PC-3 (cell line): ENCODE measurements at regions not wholly inside any gene's neighbourhood (a gene's known extent, or its start where the extent isn't known, plus 50 kb on each side); places are given as distances from the start of the nearest gene placed in this dataset.

Source experiments
- ATAC-seq: fragments of 200-7000 bp; cut with Tn5 transposase; 2 replicates; pipeline ENCODE4 v1.9.1; 2020; ENCODE audit warnings: mild to moderate bottlenecking, moderate library complexity
- BruUV-seq: library from RNA; stranded (reverse); fragments of 400-500 nt; replicated peaks from 2 replicates; lab custom pipeline; 2021; lab: Mats Ljungman, UMichigan
- CTCF ChIA-PET: fragments of 300-600 bp; sonication (Branson Sonifier 250); formaldehyde crosslinking; loops from one replicate; lab custom pipeline; 2022; ENCODE audit warnings: antibody characterized with exemption; lab: Charles Lee
- POLR2A ChIA-PET: fragments of 300-600 bp; sonication (Branson Sonifier 250); formaldehyde crosslinking; loops from one replicate; lab custom pipeline; 2022; ENCODE audit warnings: antibody characterized with exemption; ENCODE audit not compliant: unreplicated experiment; lab: Charles Lee
- DNase-seq: peaks from one replicate; pipeline ENCODE4 v3.0.0-alpha.2; 2015
- H2AFZ ChIP-seq: fragments of 300-600 bp; sonication (generic); 2 replicates; pipeline ENCODE4 v1.6.0; 2016; ENCODE audit warnings: antibody characterized with exemption, low read length
- H3F3A ChIP-seq: fragments of 300-600 bp; sonication (generic); one replicate; pipeline ENCODE4 v1.6.0; 2017; ENCODE audit warnings: antibody characterized with exemption, low read length, control low read depth, mild to moderate bottlenecking; ENCODE audit not compliant: unreplicated experiment
- H3K27ac ChIP-seq: fragments of 300-600 bp; sonication (generic); 2 replicates; pipeline ENCODE4 v1.5.1; 2016; ENCODE audit warnings: mild to moderate bottlenecking, low read length
- H3K27me3 ChIP-seq: fragments of 300-600 bp; sonication (generic); 2 replicates; pipeline ENCODE4 v1.6.1; 2016; ENCODE audit warnings: low read length, mixed read lengths
- H3K36me3 ChIP-seq: fragments of 300-600 bp; sonication (generic); 2 replicates; pipeline ENCODE4 v1.6.1; 2016; ENCODE audit warnings: low read depth, mixed run types, low read length, mixed read lengths
- H3K4me1 ChIP-seq: fragments of 300-600 bp; sonication (generic); 2 replicates; pipeline ENCODE4 v1.5.1; 2016; ENCODE audit warnings: low read length; ENCODE audit not compliant: insufficient read depth
- H3K4me2 ChIP-seq: fragments of 300-600 bp; sonication (generic); 2 replicates; pipeline ENCODE4 v1.6.0; 2016; ENCODE audit warnings: low read length
- H3K4me3 ChIP-seq: fragments of 300-600 bp; sonication (generic); 2 replicates; pipeline ENCODE4 v1.5.1; 2016; ENCODE audit warnings: mild to moderate bottlenecking, low read length, mixed read lengths
- H3K79me2 ChIP-seq: fragments of 300-600 bp; sonication (generic); 2 replicates; pipeline ENCODE4 v1.6.1; 2017; ENCODE audit warnings: low read length, mixed read lengths
- H3K9ac ChIP-seq: fragments of 300-600 bp; sonication (generic); 2 replicates; pipeline ENCODE4 v1.6.0; 2016; ENCODE audit warnings: mild to moderate bottlenecking, low read length
- H3K9me2 ChIP-seq: fragments of 300-600 bp; sonication (generic); replicated peaks from 2 replicates; pipeline ENCODE4 v1.6.1; 2016; ENCODE audit warnings: mixed run types, low read length, mixed read lengths
- H3K9me3 ChIP-seq: fragments of 300-600 bp; sonication (generic); 2 replicates; pipeline ENCODE4 v1.6.1; 2016; ENCODE audit warnings: low read length, mixed read lengths
- H4K20me1 ChIP-seq: fragments of 300-600 bp; sonication (generic); 2 replicates; pipeline ENCODE4 v1.6.1; 2016; ENCODE audit warnings: low read length, mixed read lengths
- CTCF ChIP-seq: fragments of 300-600 bp; sonication (generic); conservative IDR thresholded peaks from 2 replicates; pipeline ENCODE4 v1.5.1; 2017; ENCODE audit warnings: antibody characterized with exemption, low read depth, mild to moderate bottlenecking, low read length
- EZH2 ChIP-seq: fragments of 300-600 bp; sonication (generic); IDR thresholded peaks from one replicate; pipeline ENCODE4 v1.6.1; 2017; ENCODE audit warnings: antibody characterized with exemption, mild to moderate bottlenecking, low read length; ENCODE audit not compliant: unreplicated experiment
- EZH2phosphoT487 ChIP-seq: fragments of 300-600 bp; sonication (generic); IDR thresholded peaks from 2 replicates; pipeline ENCODE4 v1.6.1; 2018; ENCODE audit warnings: mild to moderate bottlenecking, antibody characterized with exemption, low read length, borderline replicate concordance
- intact Hi-C: fragments of 100-400 bp; cut with micrococcal nuclease; formaldehyde crosslinking; loops from 2 replicates; pipeline ENCODE4 v1.9.0; 2023

GRCh38 chr5:106521701-106522100, 1149.0 kb downstream of the EFNA5 start:
- DNase-seq (peak; percentile 90), ATAC-seq (peak; percentile 93)
- no peaks in the 10 kb centered on the region for H3K27me3 ChIP-seq
- ChIA-PET CTCF (no interaction called here), POLR2A (no interaction called here)
- peak overlapping the region; percentile 21; the same call in 1 of the 2 replicates for H3K4me2 ChIP-seq
- no peaks in the 10 kb centered on the region for H3K9me2 ChIP-seq
- no peak overlapping the region for H3K4me3 ChIP-seq
- H3F3A ChIP-seq: no peaks in the 10 kb centered on the region
- no peaks in the 10 kb centered on the region for H3K9me3 ChIP-seq
- no peaks in the 10 kb centered on the region for H3K79me2 ChIP-seq
- no TSS peak for BruUV-seq
- TF ChIP-seq EZH2phosphoT487: no peak
- TF ChIP-seq CTCF: no peak
- no peak for TF ChIP-seq EZH2
- intact Hi-C loops: loop anchor here (2.0 kb wide), 1 partner anchor 125 kb away; no protein-coding TSS in a partner anchor
- H3K9ac ChIP-seq: peak overlapping the region; percentile 43
- no peaks in the 10 kb centered on the region for H3K36me3 ChIP-seq
- H3K27ac ChIP-seq: peak overlapping the region; percentile 75
- 0 out of 2 replicates have a peak overlapping the region, but pooled peaks have one; percentile 46 for H2AFZ ChIP-seq
- H4K20me1 ChIP-seq: no peaks in the 10 kb centered on the region
- peaks cover 31% of the 10 kb centered on the region for H3K4me1 ChIP-seq

GRCh38 chr5:106510321-106510720, 1160.4 kb downstream of the EFNA5 start:
- no peaks in the 10 kb centered on the region for H3K9me2 ChIP-seq
- ATAC-seq (no peak), DNase-seq (no peak)
- H3K4me3 ChIP-seq: no peak overlapping the region
- H3K36me3 ChIP-seq: no peaks in the 10 kb centered on the region
- intact Hi-C loops: no loop called here
- CTCF ChIA-PET: no interaction called here
- no peaks in the 10 kb centered on the region for H4K20me1 ChIP-seq
- H3K4me2 ChIP-seq: no peak overlapping the region
- no peaks in the 10 kb centered on the region for H3K4me1 ChIP-seq
- no peaks in the 10 kb centered on the region for H3K9me3 ChIP-seq
- H3K27ac ChIP-seq: no peak overlapping the region
- no peaks in the 10 kb centered on the region for H3F3A ChIP-seq
- no TSS peak for BruUV-seq
- H3K9ac ChIP-seq: no peak overlapping the region
- no peak overlapping the region for H2AFZ ChIP-seq
- H3K27me3 ChIP-seq: no peaks in the 10 kb centered on the region
- no peaks in the 10 kb centered on the region for H3K79me2 ChIP-seq
- TF ChIP-seq EZH2phosphoT487: no peak
- TF ChIP-seq EZH2: no peak
- no peak for TF ChIP-seq CTCF
- POLR2A ChIA-PET: no interaction called here

GRCh38 chr5:106508894-106509293, 1161.8 kb downstream of the EFNA5 start:
- ChIA-PET CTCF (no interaction called here), POLR2A (no interaction called here)
- H2AFZ ChIP-seq: no peak overlapping the region
- DNase-seq (no peak), ATAC-seq (no peak)
- no peak overlapping the region for H3K4me3 ChIP-seq
- BruUV-seq: no TSS peak
- no peak overlapping the region for H3K4me2 ChIP-seq
- H3K27me3 ChIP-seq: no peaks in the 10 kb centered on the region
- TF ChIP-seq EZH2: no peak
- no peak for TF ChIP-seq EZH2phosphoT487
- TF ChIP-seq CTCF: no peak
- H3K36me3 ChIP-seq: no peaks in the 10 kb centered on the region
- no peaks in the 10 kb centered on the region for H3K79me2 ChIP-seq
- H3F3A ChIP-seq: no peaks in the 10 kb centered on the region
- H4K20me1 ChIP-seq: no peaks in the 10 kb centered on the region
- no peaks in the 10 kb centered on the region for H3K4me1 ChIP-seq
- no peaks in the 10 kb centered on the region for H3K9me3 ChIP-seq
- no peak overlapping the region for H3K9ac ChIP-seq
- no peaks in the 10 kb centered on the region for H3K9me2 ChIP-seq
- H3K27ac ChIP-seq: no peak overlapping the region
- intact Hi-C loops: no loop called here
